Prostate gland (tissue), 2 donors: ENCODE measurements at regions not wholly inside any gene's neighbourhood (a gene's known extent, or its start where the extent isn't known, plus 50 kb on each side); places are given as distances from the start of the nearest gene placed in this dataset.

Source experiments
- DNase-seq: peaks from one replicate; pipeline ENCODE4 v3.0.0-alpha.2; 2019; ENCODE audit warnings: low spot score
- H3K27ac ChIP-seq, 2 donors: fragments of 200-600 bp; sonication (generic); 2 replicates each; pipeline ENCODE4 v1.5.1; 2017 to 2019
- H3K27me3 ChIP-seq: fragments of 200-600 bp; sonication (generic); replicated peaks from 2 replicates; pipeline ENCODE4 v1.5.1; 2019; ENCODE audit not compliant: insufficient read depth
- H3K36me3 ChIP-seq, 2 donors: fragments of 200-600 bp; sonication (generic); 1 replicate in 1 of 2; 2 replicates in 1 of 2; pipeline versions ENCODE4 v1.5.1 to v1.8.1; 2017 to 2019
- H3K4me1 ChIP-seq: fragments of 200-600 bp; sonication (generic); replicated peaks from 2 replicates; pipeline ENCODE4 v1.5.1; 2019
- H3K4me3 ChIP-seq, 2 donors: fragments of 200-600 bp; sonication (generic); 2 replicates each; pipeline ENCODE4 v1.5.1; 2017 to 2019
- H3K9me3 ChIP-seq: fragments of 200-600 bp; sonication (generic); 2 replicates; pipeline ENCODE4 v1.5.1; 2017
- CTCF ChIP-seq, 4 experiments: fragments of 200-600 bp in 2 of 4; fragments of 450-650 bp in 2 of 4; sonication (generic) in 2 of 4; IDR thresholded peaks; 1 replicate in 3 of 4; 2 replicates in 1 of 4; pipeline ENCODE4 v1.5.1; 2016 to 2019; ENCODE audit warnings: antibody characterized with exemption in 4 of 4, mild to moderate bottlenecking in 2 of 4, moderate library complexity in 2 of 4
- POLR2A ChIP-seq: fragments of 450-650 bp; IDR thresholded peaks from one replicate; pipeline ENCODE4 v1.6.1; 2016; ENCODE audit warnings: antibody characterized with exemption, mild to moderate bottlenecking
- POLR2AphosphoS5 ChIP-seq: sonication (generic); formaldehyde crosslinking; IDR thresholded peaks from one replicate; pipeline ENCODE4 v1.6.1; 2017; ENCODE audit warnings: antibody characterized with exemption
- WGBS: methylation state at CpG from one replicate; pipeline ENCODE4 v1.1.5; 2018; 5-methylcytosine and 5-hydroxymethylcytosine counted together
- intact Hi-C: fragments of 100-400 bp; cut with DNase I; formaldehyde crosslinking; loops from one replicate; pipeline ENCODE4 v1.14.2; 2022

DNA sequence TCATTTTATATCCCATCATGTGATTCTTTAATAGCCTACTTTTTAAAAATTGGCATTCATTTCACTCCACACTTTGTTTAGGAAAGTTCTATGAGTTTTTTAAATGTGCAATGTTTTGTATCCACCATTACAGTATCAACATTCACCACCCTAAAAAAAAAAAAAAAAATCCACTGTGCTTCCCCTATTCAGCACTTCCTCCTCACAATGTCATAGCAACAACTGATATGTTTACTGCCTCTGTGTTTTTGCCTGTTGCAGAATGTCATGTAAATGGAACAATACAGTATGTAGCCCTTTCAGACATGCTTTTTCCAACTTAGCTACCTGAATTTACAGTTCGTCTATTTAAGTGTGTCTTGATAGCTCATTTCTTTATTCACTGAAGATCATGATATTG is 754.2 kb downstream of the FAM181B start:
- intact Hi-C loops = no loop called here
- TF ChIP-seq CTCF (IDR thresholded peaks at IDR 0.05) = no peak
- no peak for TF ChIP-seq POLR2AphosphoS5
- TF ChIP-seq POLR2A = no peak
- no peaks in the 10 kb centered on the region for H3K27me3 ChIP-seq
- H3K9me3 ChIP-seq = no peaks in the 10 kb centered on the region
- no peaks in the 10 kb centered on the region for H3K36me3 ChIP-seq
- WGBS = 94% methylated on average over 1 of the region's 1 CpG
- no peak overlapping the region for H3K27ac ChIP-seq
- H3K4me1 ChIP-seq = no peaks in the 10 kb centered on the region
- DNase-seq = no peak
- H3K4me3 ChIP-seq = no peak overlapping the region

DNA sequence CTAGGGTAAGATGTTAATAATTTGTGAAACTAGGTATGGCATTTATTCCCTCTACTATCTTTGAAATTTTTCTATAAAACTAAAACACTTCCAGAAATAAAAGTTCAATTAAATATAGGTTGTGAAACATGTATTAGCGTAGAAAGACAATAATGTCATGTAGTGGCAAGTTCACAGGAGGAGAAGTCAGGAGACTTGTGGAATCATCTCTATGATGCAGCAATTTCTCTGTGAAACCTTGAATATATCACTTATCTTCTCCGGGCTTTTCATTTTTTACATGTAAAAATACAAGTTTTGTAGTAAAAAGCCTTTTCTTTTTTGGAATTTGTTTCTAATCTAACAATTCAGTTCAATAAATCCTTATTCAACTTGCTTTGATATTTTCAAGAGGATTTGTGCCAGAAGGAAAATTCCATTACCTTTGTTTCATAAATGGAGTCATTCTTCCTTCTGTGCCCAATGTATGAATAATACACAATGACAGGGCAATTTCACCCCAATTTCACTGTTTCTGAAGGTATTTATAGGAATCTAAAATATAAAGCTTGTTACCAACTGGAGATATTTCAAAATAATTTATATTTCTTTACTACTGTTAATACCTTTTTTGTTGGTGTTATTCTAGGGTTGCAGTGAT is 758.3 kb downstream of the FAM181B start:
- H3K36me3 ChIP-seq = no peaks in the 10 kb centered on the region
- H3K27ac ChIP-seq = no peak overlapping the region
- TF ChIP-seq POLR2A = no peak
- no peak for TF ChIP-seq POLR2AphosphoS5
- TF ChIP-seq CTCF (IDR thresholded peaks at IDR 0.05) = no peak
- H3K9me3 ChIP-seq = no peaks in the 10 kb centered on the region
- no peaks in the 10 kb centered on the region for H3K27me3 ChIP-seq
- intact Hi-C loops = no loop called here
- no peak for DNase-seq
- no peaks in the 10 kb centered on the region for H3K4me1 ChIP-seq
- 77% methylated on average over 2 of the region's 2 CpGs for WGBS
- H3K4me3 ChIP-seq = no peak overlapping the region

GRCh38 chr11:81970886-81971285 is 762.8 kb downstream of the FAM181B start:
- Histone ChIP-seq H3K36me3 (no peaks in the 10 kb centered on the region), H3K9me3 (no peaks in the 10 kb centered on the region), H3K4me3 (no peak overlapping the region), H3K27me3 (no peaks in the 10 kb centered on the region), H3K27ac (no peak overlapping the region), H3K4me1 (no peaks in the 10 kb centered on the region)
- WGBS = 73% methylated on average over 3 of the region's 3 CpGs
- intact Hi-C loops = no loop called here
- no peak for TF ChIP-seq POLR2AphosphoS5
- no peak for TF ChIP-seq POLR2A
- TF ChIP-seq CTCF (IDR thresholded peaks at IDR 0.05) = no peak
- DNase-seq = no peak

GRCh38 chr11:81967242-81967641 is 766.4 kb downstream of the FAM181B start:
- WGBS = 81% methylated on average over 1 of the region's 1 CpG
- H3K9me3 ChIP-seq = no peaks in the 10 kb centered on the region
- H3K4me3 ChIP-seq = no peak overlapping the region
- H3K27ac ChIP-seq = no peak overlapping the region
- DNase-seq = no peak
- H3K27me3 ChIP-seq = no peaks in the 10 kb centered on the region
- no peak for TF ChIP-seq POLR2AphosphoS5
- no peak for TF ChIP-seq POLR2A
- TF ChIP-seq CTCF (IDR thresholded peaks at IDR 0.05) = no peak
- no peaks in the 10 kb centered on the region for H3K4me1 ChIP-seq
- no peaks in the 10 kb centered on the region for H3K36me3 ChIP-seq
- intact Hi-C loops = no loop called here

GRCh38 chr11:81966340-81966739 is 767.3 kb downstream of the FAM181B start:
- Histone ChIP-seq H3K4me1 (no peaks in the 10 kb centered on the region), H3K36me3 (no peaks in the 10 kb centered on the region), H3K27me3 (no peaks in the 10 kb centered on the region), H3K4me3 (no peak overlapping the region), H3K9me3 (no peaks in the 10 kb centered on the region), H3K27ac (no peak overlapping the region)
- WGBS = 88% methylated on average over 3 of the region's 3 CpGs
- intact Hi-C loops = no loop called here
- TF ChIP-seq POLR2A = no peak
- no peak for DNase-seq
